CD14-positive monocyte (primary cell): ENCODE measurements at regions not wholly inside any gene's neighbourhood (a gene's known extent, or its start where the extent isn't known, plus 50 kb on each side); places are given as distances from the start of the nearest gene placed in this dataset.
A peak's percentile ranks its signal among the peaks of the same experiment; 100 is the strongest.

Source experiments
- DNase-seq, 3 donors: peaks; one replicate each; pipeline ENCODE4 v3.0.0-alpha.2; 2011 to 2022
- H2AFZ ChIP-seq: 2 replicates; pipeline ENCODE4 v1.6.0; 2012; ENCODE audit warnings: mild to moderate bottlenecking, low read depth, low read length, inconsistent platforms; ENCODE audit not compliant: insufficient read depth, poor library complexity, severe bottlenecking
- H3K27ac ChIP-seq, 2 donors: 1 replicate in 1 of 2; 2 replicates in 1 of 2; pipeline ENCODE4 v1.5.1; 2012 to 2013; ENCODE audit warnings: low read length in 2 of 2, control low read depth in 1 of 2, inconsistent platforms in 1 of 2, low read depth in 1 of 2, mild to moderate bottlenecking in 1 of 2
- H3K27me3 ChIP-seq, 2 donors: one replicate each; pipeline versions ENCODE4 v1.6.0 to v1.6.1; 2011 to 2013; ENCODE audit warnings: low read length in 2 of 2; ENCODE audit not compliant: control insufficient read depth in 2 of 2, insufficient read depth in 2 of 2
- H3K36me3 ChIP-seq, 2 donors: replicated peaks in 1 of 2; 1 replicate in 1 of 2; 2 replicates in 1 of 2; pipeline versions ENCODE4 v1.5.1 to v1.6.1; 2012 to 2013; ENCODE audit warnings: low read length in 2 of 2, control low read depth in 1 of 2, inconsistent platforms in 1 of 2, mild to moderate bottlenecking in 1 of 2; ENCODE audit not compliant: insufficient read depth in 2 of 2, control insufficient read depth in 1 of 2
- H3K4me1 ChIP-seq, 2 donors: 1 replicate in 1 of 2; 2 replicates in 1 of 2; pipeline versions ENCODE4 v1.5.1 to v1.6.1; 2012 to 2013; ENCODE audit warnings: low read length in 2 of 2, control low read depth in 1 of 2, inconsistent platforms in 1 of 2, mild to moderate bottlenecking in 1 of 2, moderate library complexity in 1 of 2; ENCODE audit not compliant: insufficient read depth in 2 of 2, control insufficient read depth in 1 of 2
- H3K4me2 ChIP-seq: replicated peaks from 2 replicates; pipeline ENCODE3; 2012; ENCODE audit warnings: low read length, moderate library complexity, mild to moderate bottlenecking; ENCODE audit not compliant: poor library complexity, severe bottlenecking; ENCODE audit errors: extremely low read depth
- H3K4me3 ChIP-seq, 3 experiments: fragments of 200-600 bp in 1 of 3; sonication (generic) in 1 of 3; replicated peaks in 1 of 3; 1 replicate in 2 of 3; 2 replicates in 1 of 3; pipeline ENCODE4 v1.5.1; 2011 to 2013; ENCODE audit warnings: low read length in 3 of 3, mild to moderate bottlenecking in 3 of 3, control low read depth in 2 of 3, low read depth in 2 of 3, inconsistent platforms in 1 of 3, moderate library complexity in 1 of 3
- H3K79me2 ChIP-seq: 2 replicates; pipeline ENCODE4 v1.6.0; 2012; ENCODE audit warnings: mild to moderate bottlenecking, control low read depth, inconsistent platforms, low read length, moderate library complexity; ENCODE audit not compliant: insufficient read depth
- H3K9ac ChIP-seq: 2 replicates; pipeline ENCODE4 v1.6.0; 2017; ENCODE audit warnings: low read length, mild to moderate bottlenecking; ENCODE audit not compliant: insufficient read depth, poor library complexity, severe bottlenecking
- H3K9me3 ChIP-seq, 2 donors: replicated peaks in 1 of 2; 1 replicate in 1 of 2; 2 replicates in 1 of 2; pipeline versions ENCODE4 v1.5.1 to v1.6.1; 2012 to 2013; ENCODE audit warnings: low read length in 2 of 2, control low read depth in 1 of 2; ENCODE audit not compliant: control insufficient read depth in 1 of 2, insufficient read depth in 1 of 2
- H4K20me1 ChIP-seq: 2 replicates; pipeline ENCODE4 v1.6.0; 2012; ENCODE audit warnings: mild to moderate bottlenecking, low read length, control low read depth, moderate library complexity; ENCODE audit not compliant: insufficient read depth
- H3K27ac Mint-ChIP-seq, 7 donors: one replicate each; pipeline ENCODE4 v1.8.0; 2020; ENCODE audit warnings: mild to moderate bottlenecking in 7 of 7, mixed read lengths in 7 of 7, moderate library complexity in 6 of 7, inconsistent platforms in 2 of 7
- H3K27me3 Mint-ChIP-seq, 3 donors: one replicate each; pipeline ENCODE4 v1.8.0; 2021 to 2022; ENCODE audit warnings: low read depth in 3 of 3, mild to moderate bottlenecking in 3 of 3, mixed read lengths in 3 of 3, moderate library complexity in 3 of 3, inconsistent platforms in 1 of 3
- H3K36me3 Mint-ChIP-seq, 2 donors: one replicate each; pipeline ENCODE4 v1.8.0; 2020; ENCODE audit warnings: mixed read lengths in 2 of 2, inconsistent platforms in 1 of 2, mild to moderate bottlenecking in 1 of 2
- H3K4me1 Mint-ChIP-seq: one replicate; pipeline ENCODE4 v1.8.0; 2020; ENCODE audit warnings: mild to moderate bottlenecking, mixed read lengths
- H3K4me3 Mint-ChIP-seq, 2 donors: one replicate each; pipeline ENCODE4 v1.8.0; 2020; ENCODE audit warnings: mild to moderate bottlenecking in 2 of 2, mixed read lengths in 2 of 2, moderate library complexity in 1 of 2
- H3K9me3 Mint-ChIP-seq, 7 donors: one replicate each; pipeline ENCODE4 v1.8.0; 2020 to 2022; ENCODE audit warnings: mixed read lengths in 7 of 7, mild to moderate bottlenecking in 6 of 7, moderate library complexity in 6 of 7, inconsistent platforms in 2 of 7
- CTCF ChIP-seq: fragments of 200-600 bp; IDR thresholded peaks from one replicate; pipeline ENCODE4 v1.8.0; 2022; ENCODE audit warnings: antibody characterized with exemption, mild to moderate bottlenecking
- WGBS: methylation state at CpG from one replicate; pipeline ENCODE4 v1.1.5; 2013; ENCODE audit warnings: missing lambda C conversion rate; ENCODE audit not compliant: insufficient coverage; 5-methylcytosine and 5-hydroxymethylcytosine counted together
- intact Hi-C, 2 donors: fragments of 100-400 bp; cut with micrococcal nuclease; formaldehyde crosslinking; loops; one replicate each; pipeline versions ENCODE4 v1.15.0 to v1.15.1; 2023

GRCh38 chr17:37820995-37821713 lies 76.3 kb upstream of the HNF1B start:
- peak overlapping the region in 2 of 7 donors; percentile 2 to 54 for H3K27ac Mint-ChIP-seq
- Histone ChIP-seq H3K9ac (no peak overlapping the region), H3K79me2 (no peaks in the 10 kb centered on the region), H3K9me3 (no peaks in the 10 kb centered on the region), H3K4me2 (no peak overlapping the region), H3K27ac (peak overlapping the region in 1 of 2 donors; percentile 34), H3K4me3 (no peak overlapping the region), H3K27me3 (no peaks in the 10 kb centered on the region), H3K36me3 (no peaks in the 10 kb centered on the region), H4K20me1 (no peaks in the 10 kb centered on the region), H2AFZ (no peak overlapping the region), H3K4me1 (peaks cover 45 to 57% of the 10 kb centered on the region in 2 donors)
- H3K9me3 Mint-ChIP-seq: peaks cover 0 to 1% (median 0%) of the 10 kb centered on the region in 7 donors
- H3K4me1 Mint-ChIP-seq: peaks cover 59% of the 10 kb centered on the region
- WGBS: 96% methylated on average over 4 of the region's 5 CpGs
- peaks cover 0 to 1% (median 0%) of the 10 kb centered on the region in 3 donors for H3K27me3 Mint-ChIP-seq
- peak in 1 of 3 donors; percentile 38 for DNase-seq
- no peak overlapping the region for H3K4me3 Mint-ChIP-seq
- no peak for TF ChIP-seq CTCF
- intact Hi-C loops: no loop called here
- no peaks in the 10 kb centered on the region for H3K36me3 Mint-ChIP-seq

GRCh38 chr17:37820313-37820994 lies 75.6 kb upstream of the HNF1B start:
- H3K4me3 ChIP-seq: no peak overlapping the region
- intact Hi-C loops: no loop called here
- no peaks in the 10 kb centered on the region for H3K36me3 ChIP-seq
- H3K4me3 Mint-ChIP-seq: no peak overlapping the region
- peaks cover 55% of the 10 kb centered on the region for H3K4me1 Mint-ChIP-seq
- peak overlapping the region; percentile 48 for H2AFZ ChIP-seq
- H3K9me3 ChIP-seq: no peaks in the 10 kb centered on the region
- peak overlapping the region in 1 of 2 donors; percentile 34 for H3K27ac ChIP-seq
- H3K36me3 Mint-ChIP-seq: no peaks in the 10 kb centered on the region
- DNase-seq: peak in 2 of 3 donors; percentile 8 to 15
- TF ChIP-seq CTCF: no peak
- peaks cover 0 to 1% (median 0%) of the 10 kb centered on the region in 3 donors for H3K27me3 Mint-ChIP-seq
- peaks cover 0 to 1% (median 0%) of the 10 kb centered on the region in 7 donors for H3K9me3 Mint-ChIP-seq
- H3K9ac ChIP-seq: no peak overlapping the region
- H3K4me2 ChIP-seq: peak overlapping the region; percentile 14
- H3K79me2 ChIP-seq: no peaks in the 10 kb centered on the region
- no peaks in the 10 kb centered on the region for H4K20me1 ChIP-seq
- H3K27me3 ChIP-seq: no peaks in the 10 kb centered on the region
- H3K27ac Mint-ChIP-seq: peak overlapping the region in 5 of 7 donors; percentile 50 to 76 (median 67)
- peaks cover 38 to 50% of the 10 kb centered on the region in 2 donors for H3K4me1 ChIP-seq
- no CpG with 5 or more reads among the region's 4 CpGs for WGBS
